ENCODE measurements at regions not wholly inside any gene's neighbourhood (a gene's known extent, or its start where the extent isn't known, plus 50 kb on each side); places are given as distances from the start of the nearest gene placed in this dataset.

DNA sequence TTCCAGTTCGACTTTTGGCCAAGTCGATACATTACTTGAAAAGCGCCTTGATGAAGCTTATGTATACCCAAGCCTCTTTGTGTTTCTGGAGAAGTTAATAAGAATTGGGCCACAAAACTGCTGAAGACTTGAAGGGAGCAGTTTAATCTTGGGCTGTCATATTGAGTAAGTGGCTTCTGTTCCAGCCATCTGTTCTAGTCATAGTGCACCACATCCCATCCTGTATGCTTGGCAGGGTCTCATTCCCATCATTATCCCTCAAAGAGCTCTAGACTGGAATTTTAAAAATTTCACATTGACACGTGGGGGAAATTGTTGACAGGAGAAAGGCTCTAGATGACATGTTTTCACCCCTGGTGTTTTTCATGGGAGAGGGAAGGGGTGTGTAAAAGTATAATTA is 196.6 kb upstream of the PLPP4 start (continued):
- TF ChIP-seq, protein P1, sequence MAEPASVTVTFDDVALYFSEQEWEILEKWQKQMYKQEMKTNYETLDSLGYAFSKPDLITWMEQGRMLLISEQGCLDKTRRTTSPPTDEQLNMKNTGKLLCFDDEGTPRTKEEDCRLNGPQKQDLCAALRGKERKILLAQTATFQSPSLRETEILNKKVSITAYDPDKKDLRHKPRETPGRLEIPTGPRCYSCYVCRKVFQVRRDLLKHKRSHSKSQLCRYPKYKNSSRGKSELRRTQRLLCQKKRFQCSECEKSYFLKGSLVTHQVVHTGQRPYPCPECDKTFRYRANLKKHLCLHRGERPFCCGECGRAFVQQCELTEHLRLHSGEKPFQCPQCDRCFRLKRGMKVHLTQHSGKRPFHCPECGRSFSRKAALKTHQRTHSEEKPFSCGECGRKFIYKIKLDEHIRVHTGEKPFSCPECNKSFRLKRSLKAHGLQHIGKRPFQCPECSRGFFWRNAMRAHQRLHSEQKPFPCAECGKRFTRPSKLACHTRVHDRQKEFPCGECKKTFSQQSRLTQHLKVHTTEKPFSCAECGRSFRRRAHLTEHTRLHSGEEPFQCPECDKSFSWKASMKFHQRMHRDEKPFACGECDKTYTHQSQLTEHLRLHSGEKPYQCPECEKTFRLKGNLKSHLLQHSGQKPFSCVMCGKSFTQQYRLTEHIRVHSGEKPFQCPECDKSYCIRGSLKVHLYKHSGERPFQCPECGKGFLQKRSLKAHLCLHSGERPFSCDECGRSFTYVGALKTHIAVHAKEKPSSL (CRISPR knock-in tag; conservative IDR thresholded peaks at IDR 0.05), result no peak
- TF ChIP-seq, protein P2, sequence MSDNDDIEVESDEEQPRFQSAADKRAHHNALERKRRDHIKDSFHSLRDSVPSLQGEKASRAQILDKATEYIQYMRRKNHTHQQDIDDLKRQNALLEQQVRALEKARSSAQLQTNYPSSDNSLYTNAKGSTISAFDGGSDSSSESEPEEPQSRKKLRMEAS (CRISPR knock-in tag; IDR thresholded peaks at IDR 0.05), result no peak
- TF ChIP-seq NFYB (CRISPR knock-in tag; conservative IDR thresholded peaks at IDR 0.05; ENCODE audit: low read depth), result no peak

DNA sequence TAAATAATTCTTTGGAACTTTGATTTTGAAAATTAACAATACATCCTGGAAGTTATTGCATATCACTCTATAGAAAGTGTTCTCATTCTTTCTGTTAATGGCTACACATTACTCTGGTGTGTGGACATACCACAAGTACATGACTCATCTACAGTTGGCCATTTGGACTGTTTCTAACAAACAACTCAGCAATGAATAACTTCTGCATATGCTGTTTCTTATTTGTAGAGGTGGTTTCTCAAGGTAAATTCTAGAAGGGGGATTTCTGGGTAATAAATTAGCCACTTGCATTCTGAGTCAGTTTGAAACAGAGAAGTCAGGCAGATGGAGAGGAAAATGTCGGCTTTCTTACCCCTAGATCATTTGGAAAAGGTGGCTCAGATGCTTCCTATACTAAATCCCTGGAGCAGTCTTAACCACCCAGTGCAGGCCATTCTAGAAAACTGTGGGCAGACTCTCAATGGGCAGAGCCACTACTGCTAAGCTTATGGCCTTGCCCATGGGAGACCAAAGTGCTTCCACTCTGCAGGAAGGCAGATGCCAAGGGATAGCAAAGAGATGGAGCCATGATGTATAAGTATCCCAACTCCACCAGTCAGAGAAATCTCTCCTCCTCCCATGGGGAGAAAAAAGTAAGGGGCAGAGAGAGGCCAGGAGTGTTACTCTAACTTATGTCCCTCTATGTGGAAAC is 194.0 kb upstream of the PLPP4 start:
- Mint-ChIP-seq H3K27me3 (ENCODE audit: low read depth) (no peaks in the 10 kb centered on the region), H3K4me3 (no peak overlapping the region), H3K4me1 (no peaks in the 10 kb centered on the region; the same call in 1 of the 2 replicates), H3K36me3 (no peaks in the 10 kb centered on the region), H3K9me3 (peaks cover 14% of the 10 kb centered on the region), H3K27ac (no peak overlapping the region)
- no peak for DNase-seq (ENCODE audit: low spot score)
- TF ChIP-seq CREM (CRISPR knock-in tag; IDR thresholded peaks at IDR 0.05) (no peak), GABPB1 (CRISPR knock-in tag; IDR thresholded peaks at IDR 0.05) (no peak), MYBL2 (CRISPR knock-in tag; IDR thresholded peaks at IDR 0.05) (no peak)
- TF ChIP-seq, protein P3, sequence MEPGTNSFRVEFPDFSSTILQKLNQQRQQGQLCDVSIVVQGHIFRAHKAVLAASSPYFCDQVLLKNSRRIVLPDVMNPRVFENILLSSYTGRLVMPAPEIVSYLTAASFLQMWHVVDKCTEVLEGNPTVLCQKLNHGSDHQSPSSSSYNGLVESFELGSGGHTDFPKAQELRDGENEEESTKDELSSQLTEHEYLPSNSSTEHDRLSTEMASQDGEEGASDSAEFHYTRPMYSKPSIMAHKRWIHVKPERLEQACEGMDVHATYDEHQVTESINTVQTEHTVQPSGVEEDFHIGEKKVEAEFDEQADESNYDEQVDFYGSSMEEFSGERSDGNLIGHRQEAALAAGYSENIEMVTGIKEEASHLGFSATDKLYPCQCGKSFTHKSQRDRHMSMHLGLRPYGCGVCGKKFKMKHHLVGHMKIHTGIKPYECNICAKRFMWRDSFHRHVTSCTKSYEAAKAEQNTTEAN (CRISPR knock-in tag; IDR thresholded peaks at IDR 0.05), result no peak
- ChIA-PET CTCF (no interaction called here), POLR2A (no interaction called here)
- ATAC-seq, result no peak

DNA sequence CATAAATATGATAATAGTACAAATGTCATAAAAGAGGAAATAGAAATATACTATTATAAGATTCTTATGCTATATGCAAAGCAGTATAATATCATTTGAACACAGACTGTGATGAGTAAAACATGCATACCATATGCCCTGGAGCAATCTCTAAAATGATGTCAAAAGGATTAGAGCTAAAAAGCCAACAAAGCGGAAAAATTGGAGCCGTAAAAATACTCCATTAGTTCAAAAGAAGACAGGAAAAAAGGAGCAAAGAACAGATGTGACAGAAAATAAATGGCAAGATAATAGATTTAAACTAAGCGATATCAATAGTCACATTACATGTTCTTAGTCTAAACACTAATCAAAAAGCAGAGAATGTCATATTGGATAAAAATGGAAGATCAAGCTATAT is 191.0 kb upstream of the PLPP4 start:
- Mint-ChIP-seq H3K27ac (no peak overlapping the region), H3K36me3 (peaks cover 12% of the 10 kb centered on the region), H3K4me3 (no peak overlapping the region), H3K9me3 (peaks cover 36% of the 10 kb centered on the region), H3K4me1 (no peaks in the 10 kb centered on the region; the same call in 1 of the 2 replicates), H3K27me3 (ENCODE audit: low read depth) (no peaks in the 10 kb centered on the region; the same call in 1 of the 2 replicates)
- TF ChIP-seq, protein P1 (CRISPR knock-in tag; conservative IDR thresholded peaks at IDR 0.05), result no peak
- TF ChIP-seq TP53 (CRISPR knock-in tag; IDR thresholded peaks at IDR 0.05) (no peak), ZNF423 (CRISPR knock-in tag; IDR thresholded peaks at IDR 0.05) (no peak), NFE2L1 (CRISPR knock-in tag; IDR thresholded peaks at IDR 0.05) (no peak), ZNF416 (CRISPR knock-in tag; IDR thresholded peaks at IDR 0.05) (no peak), ZNF138 (CRISPR knock-in tag; conservative IDR thresholded peaks at IDR 0.05) (no peak), NFYB (CRISPR knock-in tag; conservative IDR thresholded peaks at IDR 0.05; ENCODE audit: low read depth) (no peak), NR2C2 (CRISPR knock-in tag; IDR thresholded peaks at IDR 0.05) (no peak), ZNF317 (CRISPR knock-in tag; IDR thresholded peaks at IDR 0.05; ENCODE audit: borderline replicate concordance, low read depth) (no peak), FOXJ3 (CRISPR knock-in tag; IDR thresholded peaks at IDR 0.05; ENCODE audit: borderline replicate concordance) (no peak), SMAD3 (CRISPR knock-in tag; IDR thresholded peaks at IDR 0.05; ENCODE audit: borderline replicate concordance) (no peak)
- TF ChIP-seq, protein P4, sequence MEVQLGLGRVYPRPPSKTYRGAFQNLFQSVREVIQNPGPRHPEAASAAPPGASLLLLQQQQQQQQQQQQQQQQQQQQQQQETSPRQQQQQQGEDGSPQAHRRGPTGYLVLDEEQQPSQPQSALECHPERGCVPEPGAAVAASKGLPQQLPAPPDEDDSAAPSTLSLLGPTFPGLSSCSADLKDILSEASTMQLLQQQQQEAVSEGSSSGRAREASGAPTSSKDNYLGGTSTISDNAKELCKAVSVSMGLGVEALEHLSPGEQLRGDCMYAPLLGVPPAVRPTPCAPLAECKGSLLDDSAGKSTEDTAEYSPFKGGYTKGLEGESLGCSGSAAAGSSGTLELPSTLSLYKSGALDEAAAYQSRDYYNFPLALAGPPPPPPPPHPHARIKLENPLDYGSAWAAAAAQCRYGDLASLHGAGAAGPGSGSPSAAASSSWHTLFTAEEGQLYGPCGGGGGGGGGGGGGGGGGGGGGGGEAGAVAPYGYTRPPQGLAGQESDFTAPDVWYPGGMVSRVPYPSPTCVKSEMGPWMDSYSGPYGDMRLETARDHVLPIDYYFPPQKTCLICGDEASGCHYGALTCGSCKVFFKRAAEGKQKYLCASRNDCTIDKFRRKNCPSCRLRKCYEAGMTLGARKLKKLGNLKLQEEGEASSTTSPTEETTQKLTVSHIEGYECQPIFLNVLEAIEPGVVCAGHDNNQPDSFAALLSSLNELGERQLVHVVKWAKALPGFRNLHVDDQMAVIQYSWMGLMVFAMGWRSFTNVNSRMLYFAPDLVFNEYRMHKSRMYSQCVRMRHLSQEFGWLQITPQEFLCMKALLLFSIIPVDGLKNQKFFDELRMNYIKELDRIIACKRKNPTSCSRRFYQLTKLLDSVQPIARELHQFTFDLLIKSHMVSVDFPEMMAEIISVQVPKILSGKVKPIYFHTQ (CRISPR knock-in tag; IDR thresholded peaks at IDR 0.05), result no peak
- TF ChIP-seq, protein P5, sequence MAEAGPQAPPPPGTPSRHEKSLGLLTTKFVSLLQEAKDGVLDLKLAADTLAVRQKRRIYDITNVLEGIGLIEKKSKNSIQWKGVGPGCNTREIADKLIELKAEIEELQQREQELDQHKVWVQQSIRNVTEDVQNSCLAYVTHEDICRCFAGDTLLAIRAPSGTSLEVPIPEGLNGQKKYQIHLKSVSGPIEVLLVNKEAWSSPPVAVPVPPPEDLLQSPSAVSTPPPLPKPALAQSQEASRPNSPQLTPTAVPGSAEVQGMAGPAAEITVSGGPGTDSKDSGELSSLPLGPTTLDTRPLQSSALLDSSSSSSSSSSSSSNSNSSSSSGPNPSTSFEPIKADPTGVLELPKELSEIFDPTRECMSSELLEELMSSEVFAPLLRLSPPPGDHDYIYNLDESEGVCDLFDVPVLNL (CRISPR knock-in tag; IDR thresholded peaks at IDR 0.05; ENCODE audit: borderline replicate concordance, low read depth), result no peak
- ATAC-seq, result no peak
- POLR2A ChIA-PET, result no interaction called here
- DNase-seq (ENCODE audit: low spot score), result no peak
- CTCF ChIA-PET, result no interaction called here
